OCI-LY1 (cell line): ENCODE measurements at regions not wholly inside any gene's neighbourhood (a gene's known extent, or its start where the extent isn't known, plus 50 kb on each side); places are given as distances from the start of the nearest gene placed in this dataset.

Experiments
- CTCF ChIP-seq: fragments of 200-600 bp; sonication (generic), shearing (Covaris generic); IDR thresholded peaks from 2 replicates; pipeline ENCODE4 v1.5.1; 2017; ENCODE audit warnings: mild to moderate bottlenecking, antibody characterized with exemption, low read length, moderate library complexity, mixed read lengths
- EZH2 ChIP-seq: fragments of 200-600 bp; sonication (generic), shearing (Covaris generic); IDR thresholded peaks from 2 replicates; pipeline ENCODE4 v1.8.0; 2017; ENCODE audit warnings: borderline replicate concordance, mixed run types, mild to moderate bottlenecking, antibody characterized with exemption, low read length, moderate library complexity, mixed read lengths

GRCh38 chr18:30527226-30527625 lies 515.3 kb downstream of the DSC3 start:
- TF ChIP-seq CTCF (no peak), EZH2 (no peak)
